HT1080 (cell line): ENCODE measurements at regions not wholly inside any gene's neighbourhood (a gene's known extent, or its start where the extent isn't known, plus 50 kb on each side); places are given as distances from the start of the nearest gene placed in this dataset.
"Not testable (repeated sequence)": the region's sequence is repeated elsewhere in the genome, so short reads cannot be mapped to it uniquely, and the experiment has no call there.

Experiments
- DNase-seq: peaks from one replicate; pipeline ENCODE4 v3.0.0-alpha.2; 2015; ENCODE audit warnings: low read depth

- no peak for DNase-seq
Observed at GRCh38 chr3:25895031-25895430, 105.1 kb downstream of the OXSM start.

- peak; percentile 56 for DNase-seq
Observed at GRCh38 chr3:25895443-25895842, 105.6 kb downstream of the OXSM start.

DNA sequence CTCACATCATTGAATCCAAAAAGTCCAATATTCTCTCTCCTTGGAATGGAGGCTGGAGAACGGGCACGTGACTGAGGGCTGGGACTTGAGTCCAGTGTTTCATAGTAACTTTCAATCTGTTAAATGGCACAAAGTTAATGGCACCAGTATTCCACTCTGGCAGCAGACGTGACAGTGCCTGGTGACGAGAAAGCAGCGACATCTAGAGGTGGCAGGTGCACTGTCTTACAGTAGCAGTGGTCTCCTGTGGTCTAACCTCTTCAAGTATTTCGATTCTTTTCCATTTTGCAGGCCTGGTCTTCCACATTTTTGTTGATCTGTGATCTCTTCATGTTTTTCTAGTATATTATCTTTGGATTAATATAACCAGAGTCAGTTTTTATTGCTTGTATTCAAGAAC is 107.1 kb downstream of the OXSM start:
- peak; percentile 24 for DNase-seq

DNA sequence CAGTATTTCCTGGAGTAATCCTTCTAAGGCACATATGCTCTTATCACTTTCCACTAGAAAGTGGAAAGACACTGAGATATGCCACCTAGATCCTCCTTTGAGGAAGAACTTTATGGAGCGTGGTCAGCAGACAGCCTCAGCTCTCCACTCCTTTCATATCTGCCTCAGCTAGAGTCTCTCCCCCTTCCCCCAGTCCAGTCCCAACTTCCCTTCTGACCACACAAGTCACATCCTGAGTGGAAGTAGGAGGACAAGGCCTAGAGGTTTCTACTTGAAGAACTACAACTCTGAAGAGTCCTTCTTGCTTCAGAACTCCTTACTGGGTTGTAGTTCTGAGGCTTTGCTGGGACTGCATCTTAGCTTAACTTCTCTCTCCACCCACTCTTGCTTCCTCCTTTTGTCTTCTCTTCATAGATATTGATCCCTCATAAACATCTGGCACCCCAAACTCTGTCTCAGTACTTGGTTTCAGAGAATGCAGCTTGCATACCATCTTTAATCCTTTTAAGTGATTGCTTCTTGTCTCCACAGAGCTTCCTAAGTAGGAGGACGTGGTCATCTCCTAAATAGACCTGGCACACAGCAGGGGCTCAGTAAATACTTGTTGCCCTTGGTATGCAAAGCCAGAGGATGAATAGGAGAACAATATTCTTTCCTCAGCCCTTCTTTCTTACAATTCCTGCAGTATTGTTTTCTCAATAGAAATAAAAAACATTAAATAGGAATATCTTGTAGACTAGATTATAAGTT is 109.6 kb downstream of the OXSM start:
- DNase-seq = no peak

DNA sequence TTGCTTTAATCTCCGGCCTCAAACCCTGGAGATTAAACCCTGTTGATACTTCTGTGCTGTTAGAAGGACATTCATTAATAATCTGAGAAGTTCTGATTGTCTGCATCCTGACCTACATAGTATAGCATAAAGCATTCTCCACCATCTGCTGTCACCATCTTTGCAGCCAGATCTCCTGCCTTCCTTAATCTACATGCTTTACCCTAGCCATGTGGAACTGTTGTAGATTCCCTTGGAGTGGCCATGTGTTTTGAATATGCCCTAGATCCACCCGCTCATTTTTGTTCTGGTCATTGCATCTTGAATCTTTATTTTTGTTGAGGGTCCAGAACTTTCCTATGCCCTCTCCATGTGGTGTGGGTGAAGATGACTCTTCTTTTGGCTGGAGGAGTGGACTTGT is 110.3 kb downstream of the OXSM start:
- no peak for DNase-seq

GRCh38 chr3:25901796-25902195 is 111.9 kb downstream of the OXSM start:
- DNase-seq = no peak

GRCh38 chr3:25902586-25902985 is 112.7 kb downstream of the OXSM start:
- DNase-seq = no peak

DNA sequence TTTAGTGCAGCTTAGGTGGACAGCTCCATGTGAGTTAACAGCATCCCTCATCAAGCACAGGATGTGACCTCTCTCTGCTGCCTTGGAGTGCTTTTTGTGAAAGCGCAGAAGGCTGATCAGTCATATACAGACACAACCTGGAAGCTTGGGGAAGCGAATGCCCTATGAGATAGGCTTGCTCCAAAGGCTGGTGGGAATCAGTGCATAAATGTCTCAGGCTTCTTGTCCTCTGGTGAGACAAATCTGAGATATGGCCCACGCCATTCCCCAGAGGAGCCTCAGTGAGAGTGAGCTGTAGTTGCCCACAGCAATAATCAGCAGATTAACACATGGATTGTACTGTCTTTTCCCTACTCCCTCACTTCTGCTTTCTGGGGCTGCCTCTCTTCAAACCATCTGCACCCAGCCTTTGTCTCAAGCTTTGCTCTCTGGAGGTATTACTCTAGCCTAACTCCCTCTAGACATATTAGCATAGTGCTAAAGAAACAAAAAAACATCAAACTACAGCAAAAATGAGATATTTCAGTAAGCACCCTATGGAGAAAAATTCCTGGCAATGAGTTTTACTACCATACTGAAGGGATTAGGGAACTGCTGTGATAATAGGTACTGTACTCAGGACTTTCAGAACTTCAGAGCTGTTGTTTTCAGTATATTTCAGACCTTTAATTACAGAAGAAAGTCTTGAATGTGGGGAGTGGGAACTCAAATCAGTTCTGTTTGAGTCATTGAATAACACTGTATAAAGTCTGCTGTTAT is 113.7 kb downstream of the OXSM start:
- no peak for DNase-seq

GRCh38 chr3:25904206-25904605 is 114.3 kb downstream of the OXSM start:
- no peak for DNase-seq

DNA sequence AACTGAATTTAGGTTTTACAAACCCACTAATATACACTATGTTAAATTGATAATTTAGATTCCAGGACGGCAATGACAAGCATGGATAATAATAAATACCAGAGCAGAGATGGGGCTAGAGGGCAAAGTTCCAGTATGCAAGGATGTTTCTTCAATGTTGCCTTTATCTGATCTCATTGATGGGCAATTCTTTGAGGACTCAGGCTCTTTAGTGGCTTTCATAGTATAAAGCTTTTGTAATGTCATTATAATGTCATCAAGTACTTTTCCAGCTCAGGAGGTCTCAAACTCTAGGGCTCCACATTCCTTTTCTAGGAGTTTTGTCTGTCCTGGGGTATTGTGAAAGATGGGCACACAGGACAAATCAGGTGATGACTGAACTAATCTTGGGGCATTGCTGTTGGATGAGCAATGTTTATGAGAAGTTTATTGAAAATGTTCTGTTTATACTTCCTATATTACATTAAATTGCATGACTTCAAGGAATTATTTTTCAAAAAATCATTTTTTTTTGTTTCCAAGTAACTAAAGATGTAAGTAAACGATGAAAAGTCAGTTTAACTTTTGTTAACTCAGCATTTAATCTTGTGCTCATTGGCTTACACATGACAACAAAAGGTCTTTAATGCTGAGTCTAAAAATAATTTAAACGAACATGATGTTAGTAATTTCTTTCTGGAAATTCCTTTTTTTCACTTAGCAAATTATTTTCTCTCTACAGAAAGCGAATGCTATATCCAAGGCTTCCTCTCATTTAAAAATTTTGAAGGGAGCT is 116.4 kb downstream of the OXSM start:
- DNase-seq = no peak

DNA sequence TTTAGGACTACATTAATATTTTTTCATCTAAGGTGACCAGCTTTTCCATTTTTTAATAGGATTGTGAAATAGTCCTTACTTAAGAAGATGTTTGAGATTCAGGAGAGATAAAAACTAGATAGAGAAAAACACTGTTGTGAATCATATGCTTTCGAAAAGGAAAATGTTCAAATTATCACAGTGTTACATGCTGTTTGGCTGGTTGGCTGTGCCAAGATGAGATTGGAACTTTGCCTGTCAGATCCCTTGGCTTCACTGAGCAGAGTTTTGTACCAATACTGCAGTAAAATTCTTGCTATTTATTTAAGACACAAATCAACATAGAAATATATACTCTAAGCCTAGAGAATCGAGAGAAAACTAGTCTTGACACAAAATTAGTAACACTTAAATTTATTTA is 117.2 kb downstream of the OXSM start:
- no peak for DNase-seq

DNA sequence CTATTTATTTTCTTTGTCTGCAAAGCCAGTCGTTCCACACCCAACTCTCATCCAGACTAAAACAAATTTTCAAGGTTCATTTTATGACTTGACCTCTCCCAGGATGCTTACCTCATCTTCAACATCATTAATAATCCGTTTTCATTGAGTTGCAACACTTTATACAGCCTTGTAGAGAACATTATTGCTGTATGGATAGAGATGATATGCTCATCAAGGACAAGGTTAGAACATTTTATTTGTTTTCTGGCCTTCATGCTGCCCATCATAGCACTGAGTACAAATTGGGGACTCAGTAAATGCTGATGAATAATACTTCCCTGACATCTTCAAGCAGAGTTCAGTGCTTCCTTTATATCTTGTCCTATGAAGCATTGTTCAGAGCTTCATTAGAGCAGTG is 120.2 kb downstream of the OXSM start:
- DNase-seq = no peak

DNA sequence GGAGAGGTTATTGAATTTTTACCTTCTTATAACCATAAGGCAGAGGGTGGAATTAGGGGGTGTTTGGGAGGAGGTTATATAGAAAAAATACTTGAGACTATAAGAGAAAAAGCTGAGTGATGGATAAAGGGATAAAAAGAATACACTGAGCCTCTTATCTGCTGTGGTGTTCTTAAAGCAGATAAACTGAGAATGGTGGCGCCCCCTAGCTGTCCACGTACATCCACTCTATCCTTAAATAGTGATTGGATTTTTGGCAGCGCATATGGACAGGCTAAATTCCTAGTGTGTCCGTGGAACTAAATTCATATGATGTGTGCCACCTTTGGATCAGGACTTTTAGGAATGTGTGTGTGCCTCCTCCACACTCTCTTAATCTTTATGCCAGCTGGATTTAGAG is 121.1 kb downstream of the OXSM start:
- DNase-seq = peak; percentile 18

- DNase-seq = no peak
Observed at GRCh38 chr3:25911525-25912295, 121.8 kb downstream of the OXSM start.

GRCh38 chr3:25913179-25913578 is 123.3 kb downstream of the OXSM start:
- DNase-seq = no peak

- DNase-seq = no peak
Observed at GRCh38 chr3:25915673-25916072, 125.8 kb downstream of the OXSM start.

DNA sequence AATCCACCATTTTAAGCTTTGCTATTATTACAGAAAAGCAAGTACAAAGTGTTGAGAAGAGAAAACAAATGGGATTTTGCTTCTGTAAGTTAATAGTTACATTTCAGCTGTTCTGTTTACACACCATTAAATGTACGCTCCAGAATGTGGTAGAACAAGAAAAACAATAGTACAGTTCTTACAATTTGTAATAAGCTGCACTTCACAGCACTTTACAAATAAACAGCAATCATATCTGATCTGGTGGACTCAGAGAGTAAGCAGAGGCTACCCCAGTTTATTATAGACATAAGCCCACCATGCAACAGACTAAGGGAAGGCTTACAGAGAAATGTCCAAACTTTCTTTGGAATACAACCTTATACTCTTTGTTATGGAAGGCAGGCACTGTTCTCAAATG is 126.4 kb downstream of the OXSM start:
- DNase-seq = no peak

- not testable (repeated sequence) for DNase-seq
Observed at GRCh38 chr3:25931967-25932366, 142.1 kb downstream of the OXSM start.

DNA sequence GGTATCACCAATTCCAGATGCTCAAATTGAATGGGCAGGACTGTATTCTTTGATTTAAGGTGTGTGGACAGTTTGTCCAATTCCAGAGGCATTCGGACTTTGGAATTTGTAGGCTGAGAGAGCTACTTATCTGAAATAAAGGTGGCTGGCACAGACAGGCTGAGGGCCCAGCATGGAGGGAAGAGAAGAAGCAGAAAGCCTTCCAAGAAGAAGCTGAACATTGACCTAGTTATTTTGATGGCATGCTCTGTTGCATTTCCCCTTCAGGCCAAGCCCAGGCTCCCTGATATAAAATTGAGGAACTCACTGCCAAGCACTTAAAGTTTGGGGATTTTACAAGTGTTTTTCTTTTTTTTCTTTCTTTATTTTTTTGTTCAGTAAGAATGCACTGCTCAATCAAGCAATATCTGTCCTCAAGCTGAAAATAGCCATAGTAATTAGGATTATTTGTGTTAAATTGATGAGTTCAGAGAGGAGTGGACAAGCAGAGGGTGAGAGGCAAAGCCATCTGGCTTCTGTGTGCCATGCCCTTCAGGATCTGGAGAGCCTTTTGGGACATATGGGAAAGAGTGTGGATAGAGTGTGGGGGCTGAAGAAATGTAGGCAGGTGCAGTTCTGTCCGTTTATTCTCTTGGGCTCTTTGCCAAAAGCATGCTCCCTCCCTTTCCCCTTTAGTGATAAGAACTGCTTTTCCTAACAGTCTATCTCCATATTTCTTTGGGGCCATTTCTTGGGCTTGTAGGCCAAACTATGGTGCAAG is 148.9 kb downstream of the OXSM start:
- no peak for DNase-seq

- DNase-seq = peak; percentile 35
Observed at GRCh38 chr3:25940935-25941334, 151.0 kb downstream of the OXSM start.

GRCh38 chr3:25944329-25944728 is 154.4 kb downstream of the OXSM start:
- peak; percentile 19 for DNase-seq
